ENCODE measurements at regions not wholly inside any gene's neighbourhood (a gene's known extent, or its start where the extent isn't known, plus 50 kb on each side); places are given as distances from the start of the nearest gene placed in this dataset.

DNA sequence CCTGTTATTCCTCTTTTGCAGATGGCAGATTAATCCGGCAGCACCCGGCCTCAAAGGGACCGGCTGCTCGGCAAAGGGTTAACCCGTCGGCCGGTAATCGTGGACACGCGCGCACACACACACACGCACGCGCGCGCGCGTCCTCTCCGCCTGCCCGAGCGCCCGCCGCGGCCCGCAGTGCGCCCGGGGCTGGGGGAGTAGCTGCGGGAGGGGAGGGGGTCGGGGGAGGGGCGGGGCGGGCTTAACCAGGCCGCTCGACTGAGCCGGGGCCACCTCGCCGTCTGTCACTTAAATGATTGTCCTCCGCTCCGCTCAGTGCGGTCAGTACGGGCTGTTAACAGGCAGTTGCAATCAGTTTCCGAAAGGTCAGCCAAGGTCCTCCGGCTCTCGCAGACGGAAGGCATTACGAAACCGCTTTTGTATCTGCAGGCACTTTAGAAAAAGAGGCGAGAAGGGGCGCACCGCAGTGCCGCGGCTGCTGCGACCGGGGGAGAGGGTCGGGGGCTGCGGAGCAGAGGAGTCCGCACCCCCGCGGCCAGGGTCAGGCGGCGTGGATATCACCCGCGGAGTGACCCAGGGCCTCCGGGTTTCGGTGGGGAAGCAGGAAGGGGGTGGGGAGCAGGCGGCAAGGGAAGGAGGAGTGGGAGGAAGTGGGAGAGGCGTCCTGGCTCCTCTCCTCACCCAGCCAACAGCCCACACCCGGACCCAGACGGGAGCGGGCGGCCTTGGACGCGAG, 57.3 kb upstream of the BCOR start:
- Histone ChIP-seq H3K4me3 (no peak overlapping the region), H3K4me1 (ENCODE audit: low read depth) (peaks cover 6% of the 10 kb centered on the region), H3K36me3 (ENCODE audit: low read depth) (no peaks in the 10 kb centered on the region), H3K9me3 (no peaks in the 10 kb centered on the region)
- TF ChIP-seq, protein P1, sequence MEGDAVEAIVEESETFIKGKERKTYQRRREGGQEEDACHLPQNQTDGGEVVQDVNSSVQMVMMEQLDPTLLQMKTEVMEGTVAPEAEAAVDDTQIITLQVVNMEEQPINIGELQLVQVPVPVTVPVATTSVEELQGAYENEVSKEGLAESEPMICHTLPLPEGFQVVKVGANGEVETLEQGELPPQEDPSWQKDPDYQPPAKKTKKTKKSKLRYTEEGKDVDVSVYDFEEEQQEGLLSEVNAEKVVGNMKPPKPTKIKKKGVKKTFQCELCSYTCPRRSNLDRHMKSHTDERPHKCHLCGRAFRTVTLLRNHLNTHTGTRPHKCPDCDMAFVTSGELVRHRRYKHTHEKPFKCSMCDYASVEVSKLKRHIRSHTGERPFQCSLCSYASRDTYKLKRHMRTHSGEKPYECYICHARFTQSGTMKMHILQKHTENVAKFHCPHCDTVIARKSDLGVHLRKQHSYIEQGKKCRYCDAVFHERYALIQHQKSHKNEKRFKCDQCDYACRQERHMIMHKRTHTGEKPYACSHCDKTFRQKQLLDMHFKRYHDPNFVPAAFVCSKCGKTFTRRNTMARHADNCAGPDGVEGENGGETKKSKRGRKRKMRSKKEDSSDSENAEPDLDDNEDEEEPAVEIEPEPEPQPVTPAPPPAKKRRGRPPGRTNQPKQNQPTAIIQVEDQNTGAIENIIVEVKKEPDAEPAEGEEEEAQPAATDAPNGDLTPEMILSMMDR (IDR thresholded peaks at IDR 0.05): no peak
- DNase-seq (peak; percentile 54 to 60 (median 58)), ATAC-seq (peak; percentile 33)
- intact Hi-C loops (cut with DNase I, micrococcal nuclease): loop anchor here in 1 of 2 donors (10.0 kb wide), 1 partner anchor 60 kb away; the partner anchor contains the start of gene BCOR

DNA sequence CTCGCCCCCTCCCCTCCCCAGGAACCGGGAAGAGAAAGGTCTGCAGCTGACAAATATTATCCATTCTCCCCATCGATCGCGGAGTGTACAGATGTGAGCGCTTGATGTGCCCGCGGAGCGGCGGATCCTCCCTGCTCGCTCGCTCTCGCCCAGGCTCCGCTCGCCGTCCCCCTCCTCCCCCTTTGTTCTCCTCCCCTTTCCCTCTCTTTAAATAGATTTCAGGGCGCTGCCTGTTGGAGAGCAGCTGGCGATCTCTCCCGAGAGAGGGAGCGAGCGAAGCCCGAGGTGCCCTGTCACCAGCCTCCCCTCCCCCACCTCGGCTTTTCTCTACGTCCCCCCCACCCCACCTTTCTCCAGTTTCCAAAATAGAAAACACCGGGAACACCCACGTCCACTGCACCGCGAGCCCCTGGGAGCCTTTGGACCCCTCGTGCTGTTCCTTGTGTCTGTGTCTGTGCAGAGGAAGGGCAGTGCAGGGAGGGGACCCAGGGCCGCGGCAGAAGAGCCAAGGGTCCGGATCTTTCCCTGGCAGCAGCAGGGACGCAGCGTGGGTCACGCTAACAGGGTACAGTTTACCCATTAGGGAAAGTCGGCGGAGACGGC, 56.6 kb upstream of the BCOR start:
- DNase-seq (peak in 2 of 3 donors; percentile 34 to 38), ATAC-seq (no peak)
- intact Hi-C loops (cut with DNase I, micrococcal nuclease): loop anchor here in 1 of 2 donors (10.0 kb wide), 1 partner anchor 60 kb away; the partner anchor contains the start of gene BCOR
- no peaks in the 10 kb centered on the region for H3K9me3 ChIP-seq
- TF ChIP-seq, protein P1 (IDR thresholded peaks at IDR 0.05): no peak
- peaks cover 6% of the 10 kb centered on the region for H3K4me1 ChIP-seq (ENCODE audit: low read depth)
- H3K36me3 ChIP-seq (ENCODE audit: low read depth): no peaks in the 10 kb centered on the region
- no peak overlapping the region for H3K4me3 ChIP-seq

DNA sequence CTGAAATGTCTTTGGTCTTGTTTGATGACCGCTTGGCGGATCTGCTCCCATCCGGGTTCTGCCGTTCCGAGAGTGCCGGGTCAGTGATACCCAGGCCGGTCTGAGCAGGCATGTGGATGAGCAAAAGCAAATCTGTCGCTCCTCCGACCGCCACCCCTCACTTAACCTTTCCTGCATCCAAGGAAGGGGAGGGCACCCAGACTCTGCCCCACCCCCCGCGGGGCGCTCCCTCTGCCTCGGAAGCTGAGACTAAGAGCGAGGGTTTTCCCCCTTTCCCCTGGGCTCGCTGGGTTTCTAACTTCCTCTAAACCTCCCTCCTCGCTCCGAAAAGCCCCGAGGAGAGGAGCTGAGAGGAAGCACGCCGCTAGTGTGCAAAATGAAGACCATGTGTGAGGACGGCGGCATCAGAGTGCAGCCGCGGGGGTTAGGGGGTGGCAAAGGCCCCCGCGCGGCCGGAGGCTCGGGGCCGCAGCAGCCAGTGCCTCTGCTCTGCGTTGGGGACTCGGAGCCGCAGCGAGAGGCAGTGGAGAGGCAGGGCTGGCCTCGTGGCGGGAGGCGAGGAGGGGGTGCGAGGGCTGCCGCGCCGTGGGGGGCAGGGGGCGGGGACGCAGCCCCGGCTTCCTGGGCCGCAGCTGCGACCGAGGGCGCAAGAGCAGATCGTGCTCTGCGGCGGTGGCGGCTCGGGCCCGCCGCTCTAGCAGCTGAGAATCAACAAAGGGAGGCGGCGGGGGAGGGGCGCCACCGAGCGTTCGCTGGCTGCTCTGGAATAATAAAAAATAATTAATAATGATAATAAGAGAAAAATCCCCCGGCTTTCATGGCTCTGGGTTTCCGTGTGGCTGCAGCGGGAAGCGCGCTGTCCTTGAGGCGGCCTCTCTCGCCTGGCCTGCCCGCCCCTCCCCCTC, 55.8 kb upstream of the BCOR start:
- DNase-seq: peak; percentile 64 to 81 (median 72)
- Histone ChIP-seq H3K4me3 (no peak overlapping the region), H3K36me3 (ENCODE audit: low read depth) (no peaks in the 10 kb centered on the region), H3K9me3 (no peaks in the 10 kb centered on the region), H3K4me1 (ENCODE audit: low read depth) (peaks cover 6% of the 10 kb centered on the region)
- TF ChIP-seq, protein P1 (IDR thresholded peaks at IDR 0.05): no peak
- ATAC-seq: peak; percentile 54
- intact Hi-C loops (cut with DNase I, micrococcal nuclease): loop anchor here in 1 of 2 donors (10.0 kb wide), 1 partner anchor 59 kb away; the partner anchor contains the start of gene BCOR

DNA sequence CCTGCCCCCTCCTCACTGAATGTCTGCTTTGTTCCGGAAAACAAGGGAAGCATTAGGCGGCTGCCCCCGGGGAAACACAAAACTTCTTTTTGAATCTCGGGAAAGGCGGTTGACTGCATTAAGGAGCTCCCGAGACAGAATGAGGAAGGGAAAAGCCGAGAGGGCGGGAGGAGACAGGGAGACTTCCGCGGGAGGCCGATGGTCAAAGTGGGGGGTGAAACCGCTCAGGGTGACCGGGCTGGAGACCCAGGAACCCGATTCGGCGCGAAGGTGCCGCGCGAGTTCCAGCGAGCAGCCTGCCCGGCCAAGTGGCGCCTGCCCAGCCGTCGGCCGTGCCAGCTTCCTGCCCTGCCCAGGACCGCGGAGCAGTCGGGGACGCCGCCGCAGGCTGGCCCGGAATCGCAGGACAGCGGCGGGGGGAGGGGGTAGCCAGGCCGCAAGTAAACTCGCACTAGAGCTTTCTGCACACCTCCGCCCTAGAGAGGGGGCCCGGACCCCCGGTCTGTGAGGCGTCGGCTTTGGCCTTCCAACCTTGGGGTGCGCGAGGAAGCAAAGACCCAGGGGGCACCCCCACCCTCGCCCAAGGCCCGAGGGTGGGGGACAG, 55.1 kb upstream of the BCOR start:
- intact Hi-C loops (cut with DNase I, micrococcal nuclease): loop anchor here in 1 of 2 donors (10.0 kb wide), 1 partner anchor 58 kb away; the partner anchor contains the start of gene BCOR
- peak; percentile 60 for ATAC-seq
- peak; percentile 30 to 67 (median 65) for DNase-seq
- TF ChIP-seq, protein P1 (IDR thresholded peaks at IDR 0.05): no peak
- Histone ChIP-seq H3K4me1 (ENCODE audit: low read depth) (peaks cover 6% of the 10 kb centered on the region), H3K9me3 (no peaks in the 10 kb centered on the region), H3K36me3 (ENCODE audit: low read depth) (no peaks in the 10 kb centered on the region), H3K4me3 (no peak overlapping the region)

DNA sequence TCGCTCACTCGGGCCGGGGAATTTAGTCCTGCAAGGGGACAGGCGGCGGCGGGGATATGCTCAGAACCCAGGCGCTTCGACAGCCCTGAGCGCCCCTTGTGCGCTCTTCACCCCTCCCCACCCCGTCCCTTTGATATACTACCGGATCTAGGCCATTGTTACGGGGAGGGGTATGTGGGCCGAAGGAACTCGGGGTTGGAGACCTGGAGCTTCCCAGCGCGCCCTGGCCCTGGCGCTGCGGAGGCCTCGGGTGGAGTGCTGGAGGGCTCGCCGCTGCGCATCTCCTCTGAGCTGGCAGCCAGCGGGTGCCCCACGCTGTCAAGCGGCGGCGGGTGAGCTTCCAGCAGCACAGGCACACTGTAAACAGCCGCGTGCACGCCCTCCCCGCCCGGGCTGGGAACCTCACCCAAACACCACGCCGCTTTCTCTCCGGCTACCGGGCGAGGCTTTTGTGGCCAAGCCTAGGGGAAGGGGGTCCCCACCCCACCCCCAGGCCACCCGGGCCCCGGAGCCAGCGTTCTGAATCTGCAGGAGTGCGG, 54.5 kb upstream of the BCOR start:
- Histone ChIP-seq H3K9me3 (no peaks in the 10 kb centered on the region), H3K36me3 (ENCODE audit: low read depth) (no peaks in the 10 kb centered on the region), H3K4me1 (ENCODE audit: low read depth) (peaks cover 6% of the 10 kb centered on the region), H3K4me3 (no peak overlapping the region)
- peak; percentile 56 for ATAC-seq
- TF ChIP-seq, protein P1 (IDR thresholded peaks at IDR 0.05): no peak
- DNase-seq: peak; percentile 52 to 72 (median 66)
- intact Hi-C loops (cut with DNase I, micrococcal nuclease): loop anchor here in 1 of 2 donors (10.0 kb wide), 1 partner anchor 57 kb away; the partner anchor contains the start of gene BCOR
